ENCODE measurements at regions not wholly inside any gene's neighbourhood (a gene's known extent, or its start where the extent isn't known, plus 50 kb on each side); places are given as distances from the start of the nearest gene placed in this dataset.

DNA sequence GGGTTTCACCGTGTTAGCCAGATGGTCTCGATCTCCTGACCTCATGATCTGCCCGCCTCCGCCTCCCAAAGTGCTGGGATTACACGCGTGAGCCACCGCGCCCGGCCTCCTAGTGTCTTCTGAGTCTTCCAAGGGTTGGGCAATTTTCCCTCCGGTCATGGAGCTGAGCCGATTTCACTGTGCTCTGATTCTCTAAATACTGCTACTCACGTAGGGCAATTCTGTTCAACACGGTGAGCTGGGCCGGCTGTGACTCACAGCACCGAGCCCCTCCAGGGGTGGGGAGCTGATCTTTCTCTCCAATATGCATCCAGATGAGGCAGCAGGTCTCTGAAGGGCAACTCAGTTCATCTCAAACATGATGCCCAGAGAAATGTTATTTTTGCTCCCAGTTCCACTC lies 71.6 kb upstream of the CD93 start:
- no peak for FAIRE-seq
- Histone ChIP-seq H3K9me3 (ENCODE audit: control insufficient read depth in 2 of 3, insufficient read depth in 1 of 3, low read length in 3 of 3) (no peaks in the 10 kb centered on the region), H3K9ac (ENCODE audit: low read length in 3 of 3) (no peak overlapping the region), H3K36me3 (ENCODE audit: control insufficient read depth in 2 of 3, insufficient read depth in 3 of 3, low read length in 3 of 3) (no peaks in the 10 kb centered on the region), H3K27me3 (ENCODE audit: control insufficient read depth, insufficient read depth, low read length) (no peaks in the 10 kb centered on the region), H3K4me3 (ENCODE audit: low read length in 3 of 3) (no peak overlapping the region), H3K27ac (ENCODE audit: low read depth in 2 of 2, low read length in 2 of 2) (no peak overlapping the region), H3K4me1 (ENCODE audit: control insufficient read depth in 2 of 3, insufficient read depth in 2 of 3, low read depth in 1 of 3, low read length in 3 of 3) (peaks cover 0 to 19% (median 6%) of the 10 kb centered on the region in 3 donors)
- DNase-seq: peak in 1 of 5 donors; percentile 28
- intact Hi-C loops (cut with DNase I): no loop called here
- TF ChIP-seq, protein P1, sequence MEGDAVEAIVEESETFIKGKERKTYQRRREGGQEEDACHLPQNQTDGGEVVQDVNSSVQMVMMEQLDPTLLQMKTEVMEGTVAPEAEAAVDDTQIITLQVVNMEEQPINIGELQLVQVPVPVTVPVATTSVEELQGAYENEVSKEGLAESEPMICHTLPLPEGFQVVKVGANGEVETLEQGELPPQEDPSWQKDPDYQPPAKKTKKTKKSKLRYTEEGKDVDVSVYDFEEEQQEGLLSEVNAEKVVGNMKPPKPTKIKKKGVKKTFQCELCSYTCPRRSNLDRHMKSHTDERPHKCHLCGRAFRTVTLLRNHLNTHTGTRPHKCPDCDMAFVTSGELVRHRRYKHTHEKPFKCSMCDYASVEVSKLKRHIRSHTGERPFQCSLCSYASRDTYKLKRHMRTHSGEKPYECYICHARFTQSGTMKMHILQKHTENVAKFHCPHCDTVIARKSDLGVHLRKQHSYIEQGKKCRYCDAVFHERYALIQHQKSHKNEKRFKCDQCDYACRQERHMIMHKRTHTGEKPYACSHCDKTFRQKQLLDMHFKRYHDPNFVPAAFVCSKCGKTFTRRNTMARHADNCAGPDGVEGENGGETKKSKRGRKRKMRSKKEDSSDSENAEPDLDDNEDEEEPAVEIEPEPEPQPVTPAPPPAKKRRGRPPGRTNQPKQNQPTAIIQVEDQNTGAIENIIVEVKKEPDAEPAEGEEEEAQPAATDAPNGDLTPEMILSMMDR (IDR thresholded peaks at IDR 0.05; ENCODE audit: borderline replicate concordance, extremely low read depth, insufficient read depth): no peak

DNA sequence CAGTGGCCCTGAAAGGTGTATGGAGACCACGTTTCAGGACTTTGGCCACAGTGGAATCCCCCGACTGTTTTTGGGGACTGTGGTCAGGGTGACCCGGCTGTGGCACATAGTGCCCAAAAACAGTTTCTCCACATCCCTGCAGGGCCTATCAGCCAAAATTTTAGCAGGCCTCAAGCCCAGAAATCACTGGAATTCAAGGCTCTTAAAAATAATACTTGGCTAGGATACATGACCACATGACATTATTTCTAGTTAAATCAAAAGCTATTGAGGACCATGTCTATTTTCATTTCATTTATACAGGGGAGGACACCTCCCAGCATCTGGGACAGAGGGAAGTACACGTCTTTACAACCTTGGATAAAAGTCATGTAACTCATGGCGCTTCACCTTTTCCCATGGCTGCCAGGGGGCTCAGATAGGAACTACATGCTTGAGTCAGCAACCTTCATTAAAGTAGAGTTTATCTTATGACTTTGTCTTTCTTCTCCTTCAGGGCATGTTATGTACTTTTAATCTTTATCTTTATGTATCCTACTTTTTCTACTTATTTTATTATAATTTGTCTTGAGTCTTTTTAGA lies 70.8 kb upstream of the CD93 start:
- Histone ChIP-seq H3K4me1 (ENCODE audit: control insufficient read depth in 2 of 3, insufficient read depth in 2 of 3, low read depth in 1 of 3, low read length in 3 of 3) (peaks cover 0 to 16% (median 10%) of the 10 kb centered on the region in 3 donors), H3K4me3 (ENCODE audit: low read length in 3 of 3) (no peak overlapping the region), H3K27ac (ENCODE audit: low read depth in 2 of 2, low read length in 2 of 2) (peak overlapping the region in 1 of 2 donors; percentile 67), H3K9me3 (ENCODE audit: control insufficient read depth in 2 of 3, insufficient read depth in 1 of 3, low read length in 3 of 3) (no peaks in the 10 kb centered on the region), H3K9ac (ENCODE audit: low read length in 3 of 3) (no peak overlapping the region), H3K36me3 (ENCODE audit: control insufficient read depth in 2 of 3, insufficient read depth in 3 of 3, low read length in 3 of 3) (no peaks in the 10 kb centered on the region), H3K27me3 (ENCODE audit: control insufficient read depth, insufficient read depth, low read length) (no peaks in the 10 kb centered on the region)
- DNase-seq: no peak
- intact Hi-C loops (cut with DNase I): no loop called here
- TF ChIP-seq, protein P1 (IDR thresholded peaks at IDR 0.05; ENCODE audit: borderline replicate concordance, extremely low read depth, insufficient read depth): no peak
- no peak for FAIRE-seq

DNA sequence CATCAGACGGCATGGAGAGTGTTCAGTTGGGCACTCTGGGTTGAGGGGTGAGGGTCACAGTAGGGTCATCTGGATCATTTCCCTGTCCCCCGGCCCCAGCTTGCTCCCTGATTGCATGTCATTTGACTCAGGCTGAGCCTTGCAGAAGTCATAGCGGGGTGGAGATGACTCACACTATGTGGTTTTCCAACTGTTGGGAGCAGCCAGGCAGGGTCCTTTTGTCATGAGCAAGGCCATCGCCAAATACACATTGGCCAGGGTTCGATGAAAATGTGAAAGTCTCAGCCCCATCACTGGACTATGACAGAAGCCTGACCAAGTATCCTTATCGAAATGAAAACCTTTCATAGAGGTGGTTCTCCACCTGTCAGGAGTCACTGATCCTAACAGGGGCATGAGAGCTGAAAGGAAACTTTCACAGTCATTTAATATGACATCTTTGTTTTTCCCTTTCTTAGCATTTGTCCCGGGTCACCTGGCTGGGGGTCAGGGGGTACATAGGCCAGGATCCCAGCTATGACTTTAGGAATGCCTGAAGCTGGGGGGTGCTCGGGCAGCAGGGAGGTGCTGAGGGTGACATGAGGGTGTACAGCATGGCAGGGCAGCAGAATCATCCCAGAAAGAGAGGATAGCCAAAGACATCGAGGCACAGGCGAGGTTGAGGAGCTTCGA lies 70.2 kb upstream of the CD93 start:
- FAIRE-seq (no peak), DNase-seq (no peak)
- no peaks in the 10 kb centered on the region for H3K27me3 ChIP-seq (ENCODE audit: control insufficient read depth, insufficient read depth, low read length)
- TF ChIP-seq, protein P1 (IDR thresholded peaks at IDR 0.05; ENCODE audit: borderline replicate concordance, extremely low read depth, insufficient read depth): no peak
- no peaks in the 10 kb centered on the region for H3K9me3 ChIP-seq (ENCODE audit: control insufficient read depth in 2 of 3, insufficient read depth in 1 of 3, low read length in 3 of 3)
- peak overlapping the region in 1 of 2 donors; percentile 67 for H3K27ac ChIP-seq (ENCODE audit: low read depth in 2 of 2, low read length in 2 of 2)
- no peak overlapping the region for H3K4me3 ChIP-seq (ENCODE audit: low read length in 3 of 3)
- H3K9ac ChIP-seq (ENCODE audit: low read length in 3 of 3): no peak overlapping the region
- H3K4me1 ChIP-seq (ENCODE audit: control insufficient read depth in 2 of 3, insufficient read depth in 2 of 3, low read depth in 1 of 3, low read length in 3 of 3): peaks cover 0 to 13% (median 13%) of the 10 kb centered on the region in 3 donors
- intact Hi-C loops (cut with DNase I): no loop called here
- H3K36me3 ChIP-seq (ENCODE audit: control insufficient read depth in 2 of 3, insufficient read depth in 3 of 3, low read length in 3 of 3): no peaks in the 10 kb centered on the region

Measured in kidney (tissue), 13 donors.